Fibroblast of pulmonary artery (primary cell): ENCODE measurements at regions not wholly inside any gene's neighbourhood (a gene's known extent, or its start where the extent isn't known, plus 50 kb on each side); places are given as distances from the start of the nearest gene placed in this dataset.
"Not testable (repeated sequence)": the region's sequence is repeated elsewhere in the genome, so short reads cannot be mapped to it uniquely, and the experiment has no call there.

Source experiments
- DNase-seq: peaks from one replicate; pipeline ENCODE4 v3.0.0-alpha.2; 2010; ENCODE audit warnings: low read depth
- H3K4me3 ChIP-seq: replicated peaks from 2 replicates; pipeline ENCODE4 v1.5.1; 2011; ENCODE audit warnings: low read depth, mild to moderate bottlenecking, control low read depth, low read length, moderate library complexity
- CTCF ChIP-seq: IDR thresholded peaks from 2 replicates; pipeline ENCODE4 v1.5.1; 2011; ENCODE audit warnings: mild to moderate bottlenecking, control low read depth, low read length, inconsistent platforms; ENCODE audit errors: missing control alignments

GRCh38 chr7:94190599-94191061 is 186.5 kb upstream of the BET1 start:
- DNase-seq, result peak; percentile 96
- TF ChIP-seq CTCF, result no peak
- H3K4me3 ChIP-seq, result no peak overlapping the region

GRCh38 chr7:94194426-94194825 is 190.3 kb upstream of the BET1 start:
- DNase-seq, H3K4me3 ChIP-seq: not testable (repeated sequence)

- TF ChIP-seq CTCF, result no peak
- H3K4me3 ChIP-seq, result no peak overlapping the region
- DNase-seq, result peak; percentile 30
These were observed 191.0 kb upstream of the BET1 start for GRCh38 chr7:94195201-94195600.

- no peak for DNase-seq
- no peak for TF ChIP-seq CTCF
- H3K4me3 ChIP-seq, result no peak overlapping the region
These were observed 191.7 kb upstream of the BET1 start for GRCh38 chr7:94195813-94196212.

GRCh38 chr7:94205529-94205928 is 189.2 kb upstream of the COL1A2 start:
- no peak overlapping the region for H3K4me3 ChIP-seq
- TF ChIP-seq CTCF, result no peak
- DNase-seq, result peak; percentile 27

- TF ChIP-seq CTCF, result no peak
- H3K4me3 ChIP-seq, result no peak overlapping the region
- DNase-seq, result peak; percentile 48
These were observed 188.4 kb upstream of the COL1A2 start for GRCh38 chr7:94206295-94206694.

GRCh38 chr7:94212160-94212559 is 182.5 kb upstream of the COL1A2 start:
- no peak overlapping the region for H3K4me3 ChIP-seq
- no peak for DNase-seq
- no peak for TF ChIP-seq CTCF
